Glutamatergic neuron (in vitro differentiated cells): ENCODE measurements at regions not wholly inside any gene's neighbourhood (a gene's known extent, or its start where the extent isn't known, plus 50 kb on each side); places are given as distances from the start of the nearest gene placed in this dataset.

ENCODE experiments used
- DNase-seq: peaks from one replicate; pipeline ENCODE4 v3.0.0; 2022
- H3K27ac Mint-ChIP-seq: one replicate; pipeline ENCODE4 v1.8.0; 2020; ENCODE audit warnings: mild to moderate bottlenecking, mixed read lengths, inconsistent platforms; ENCODE audit not compliant: unreplicated experiment
- H3K27me3 Mint-ChIP-seq: one replicate; pipeline ENCODE4 v1.8.0; 2020; ENCODE audit warnings: mild to moderate bottlenecking, moderate library complexity, mixed read lengths, inconsistent platforms; ENCODE audit not compliant: unreplicated experiment
- H3K36me3 Mint-ChIP-seq: one replicate; pipeline ENCODE4 v1.8.0; 2020; ENCODE audit warnings: mild to moderate bottlenecking, mixed read lengths, inconsistent platforms; ENCODE audit not compliant: unreplicated experiment
- H3K4me1 Mint-ChIP-seq: one replicate; pipeline ENCODE4 v1.8.0; 2020; ENCODE audit warnings: mild to moderate bottlenecking, low read depth, mixed read lengths, inconsistent platforms; ENCODE audit not compliant: unreplicated experiment
- H3K4me3 Mint-ChIP-seq: one replicate; pipeline ENCODE4 v1.8.0; 2020; ENCODE audit warnings: mild to moderate bottlenecking, mixed read lengths, inconsistent platforms; ENCODE audit not compliant: unreplicated experiment
- H3K9me3 Mint-ChIP-seq: one replicate; pipeline ENCODE4 v1.8.0; 2020; ENCODE audit warnings: mild to moderate bottlenecking, moderate library complexity, mixed read lengths, inconsistent platforms; ENCODE audit not compliant: unreplicated experiment
- CTCF ChIP-seq: fragments of 200-600 bp; sonication (generic); IDR thresholded peaks from one replicate; pipeline ENCODE4 v1.5.0; 2021; ENCODE audit not compliant: partially characterized antibody, unreplicated experiment

GRCh38 chr21:22585558-22585957 lies 1587.3 kb downstream of the NCAM2 start:
- no peaks in the 10 kb centered on the region for H3K4me1 Mint-ChIP-seq
- H3K4me3 Mint-ChIP-seq, result no peak overlapping the region
- no peaks in the 10 kb centered on the region for H3K9me3 Mint-ChIP-seq
- no peaks in the 10 kb centered on the region for H3K27me3 Mint-ChIP-seq
- no peak overlapping the region for H3K27ac Mint-ChIP-seq
- TF ChIP-seq CTCF, result no peak
- no peaks in the 10 kb centered on the region for H3K36me3 Mint-ChIP-seq
- DNase-seq, result no peak

- no peak for TF ChIP-seq CTCF
- H3K36me3 Mint-ChIP-seq, result peaks cover 5% of the 10 kb centered on the region
- H3K9me3 Mint-ChIP-seq, result peaks cover 5% of the 10 kb centered on the region
- H3K4me1 Mint-ChIP-seq, result no peaks in the 10 kb centered on the region
- H3K4me3 Mint-ChIP-seq, result no peak overlapping the region
- no peak for DNase-seq
- no peaks in the 10 kb centered on the region for H3K27me3 Mint-ChIP-seq
- no peak overlapping the region for H3K27ac Mint-ChIP-seq
Observed at GRCh38 chr21:22597660-22598255, 1599.5 kb downstream of the NCAM2 start.

- TF ChIP-seq CTCF, result no peak
- peaks cover 3% of the 10 kb centered on the region for H3K9me3 Mint-ChIP-seq
- no peaks in the 10 kb centered on the region for H3K4me1 Mint-ChIP-seq
- no peaks in the 10 kb centered on the region for H3K36me3 Mint-ChIP-seq
- no peak overlapping the region for H3K4me3 Mint-ChIP-seq
- no peaks in the 10 kb centered on the region for H3K27me3 Mint-ChIP-seq
- no peak for DNase-seq
- H3K27ac Mint-ChIP-seq, result no peak overlapping the region
Observed at GRCh38 chr21:22609802-22610201, 1611.6 kb downstream of the NCAM2 start.

- Mint-ChIP-seq H3K9me3 (no peaks in the 10 kb centered on the region), H3K4me1 (no peaks in the 10 kb centered on the region), H3K27ac (no peak overlapping the region), H3K4me3 (no peak overlapping the region), H3K27me3 (no peaks in the 10 kb centered on the region), H3K36me3 (no peaks in the 10 kb centered on the region)
- no peak for DNase-seq
- TF ChIP-seq CTCF, result no peak
Observed at GRCh38 chr21:22627911-22628310, 1629.7 kb downstream of the NCAM2 start.

GRCh38 chr21:22630953-22631465 lies 1632.8 kb downstream of the NCAM2 start:
- Mint-ChIP-seq H3K9me3 (no peaks in the 10 kb centered on the region), H3K27me3 (no peaks in the 10 kb centered on the region), H3K4me1 (no peaks in the 10 kb centered on the region), H3K36me3 (no peaks in the 10 kb centered on the region), H3K4me3 (no peak overlapping the region), H3K27ac (no peak overlapping the region)
- no peak for TF ChIP-seq CTCF
- DNase-seq, result no peak
